IMR-90 (cell line): ENCODE measurements at regions not wholly inside any gene's neighbourhood (a gene's known extent, or its start where the extent isn't known, plus 50 kb on each side); places are given as distances from the start of the nearest gene placed in this dataset.

Experiments
- MXI1 ChIP-seq: IDR thresholded peaks from 2 replicates; pipeline ENCODE4 v1.6.1; 2012; ENCODE audit warnings: low read depth, mild to moderate bottlenecking, low read length, moderate library complexity, borderline replicate concordance
- RFX5 ChIP-seq: IDR thresholded peaks from 2 replicates; pipeline ENCODE4 v1.8.0; 2012; ENCODE audit warnings: low read depth, mild to moderate bottlenecking, low read length, moderate library complexity

DNA sequence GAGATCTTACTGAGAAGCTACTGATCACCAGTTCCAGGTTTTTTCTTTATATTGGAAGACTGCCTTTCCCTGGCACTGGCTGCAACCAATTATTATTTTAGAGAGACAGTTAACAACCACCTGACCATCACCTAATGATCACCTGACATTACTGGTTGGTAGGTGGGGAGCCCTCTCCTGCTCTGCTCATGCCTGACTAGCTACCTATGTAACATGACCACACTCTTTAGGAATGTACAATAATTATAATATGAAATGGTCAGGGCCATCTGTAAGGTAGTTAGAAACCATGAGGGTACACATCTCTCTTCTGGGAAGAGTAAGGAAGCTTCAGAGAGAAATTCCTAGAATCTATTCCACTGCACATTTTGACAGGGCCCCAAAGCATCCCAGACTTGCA lies 59.0 kb upstream of the SCEL start:
- TF ChIP-seq RFX5 (no peak), MXI1 (no peak)
